GM18861 (cell line): ENCODE measurements at regions not wholly inside any gene's neighbourhood (a gene's known extent, or its start where the extent isn't known, plus 50 kb on each side); places are given as distances from the start of the nearest gene placed in this dataset.
"Not testable (repeated sequence)": the region's sequence is repeated elsewhere in the genome, so short reads cannot be mapped to it uniquely, and the experiment has no call there.

Source experiments
- ATAC-seq: cut with Tn5 transposase; IDR thresholded peaks from one replicate; pipeline ENCODE4 v1.9.1; 2021; ENCODE audit not compliant: unreplicated experiment

GRCh38 chr4:20124317-20125026, 127.2 kb upstream of the SLIT2 start:
- no peak for ATAC-seq

GRCh38 chr4:20122198-20122988, 129.3 kb upstream of the SLIT2 start:
- no peak for ATAC-seq

- ATAC-seq: no peak
Observed at GRCh38 chr4:20119141-20119540, 132.6 kb upstream of the SLIT2 start.

GRCh38 chr4:20109391-20109790, 142.3 kb upstream of the SLIT2 start:
- no peak for ATAC-seq

GRCh38 chr4:20106921-20107320, 144.8 kb upstream of the SLIT2 start:
- ATAC-seq: no peak

- no peak for ATAC-seq
Observed at GRCh38 chr4:20101831-20102230, 149.9 kb upstream of the SLIT2 start.

- ATAC-seq: no peak
Observed at GRCh38 chr4:20096911-20097310, 154.8 kb upstream of the SLIT2 start.

- ATAC-seq: no peak
Observed at GRCh38 chr4:20095805-20096541, 155.7 kb upstream of the SLIT2 start.

- ATAC-seq: no peak
Observed at GRCh38 chr4:20091781-20092180, 159.9 kb upstream of the SLIT2 start.

GRCh38 chr4:20087522-20087911, 164.2 kb upstream of the SLIT2 start:
- ATAC-seq: no peak

- ATAC-seq: no peak
Observed at GRCh38 chr4:20086799-20087521, 164.7 kb upstream of the SLIT2 start.

- ATAC-seq: no peak
Observed at GRCh38 chr4:20086067-20086798, 165.5 kb upstream of the SLIT2 start.

GRCh38 chr4:20085653-20086052, 166.1 kb upstream of the SLIT2 start:
- no peak for ATAC-seq

GRCh38 chr4:20085156-20085555, 166.5 kb upstream of the SLIT2 start:
- no peak for ATAC-seq

- no peak for ATAC-seq
Observed at GRCh38 chr4:20084488-20084887, 167.2 kb upstream of the SLIT2 start.

- ATAC-seq: no peak
Observed at GRCh38 chr4:20078644-20079043, 173.1 kb upstream of the SLIT2 start.

GRCh38 chr4:20075248-20075871, 176.3 kb upstream of the SLIT2 start:
- ATAC-seq: no peak

GRCh38 chr4:20074450-20074849, 177.3 kb upstream of the SLIT2 start:
- ATAC-seq: no peak

- no peak for ATAC-seq
Observed at GRCh38 chr4:20065952-20066351, 185.8 kb upstream of the SLIT2 start.

GRCh38 chr4:20062857-20063256, 188.8 kb upstream of the SLIT2 start:
- not testable (repeated sequence) for ATAC-seq
